ENCODE measurements at regions not wholly inside any gene's neighbourhood (a gene's known extent, or its start where the extent isn't known, plus 50 kb on each side); places are given as distances from the start of the nearest gene placed in this dataset.

DNA sequence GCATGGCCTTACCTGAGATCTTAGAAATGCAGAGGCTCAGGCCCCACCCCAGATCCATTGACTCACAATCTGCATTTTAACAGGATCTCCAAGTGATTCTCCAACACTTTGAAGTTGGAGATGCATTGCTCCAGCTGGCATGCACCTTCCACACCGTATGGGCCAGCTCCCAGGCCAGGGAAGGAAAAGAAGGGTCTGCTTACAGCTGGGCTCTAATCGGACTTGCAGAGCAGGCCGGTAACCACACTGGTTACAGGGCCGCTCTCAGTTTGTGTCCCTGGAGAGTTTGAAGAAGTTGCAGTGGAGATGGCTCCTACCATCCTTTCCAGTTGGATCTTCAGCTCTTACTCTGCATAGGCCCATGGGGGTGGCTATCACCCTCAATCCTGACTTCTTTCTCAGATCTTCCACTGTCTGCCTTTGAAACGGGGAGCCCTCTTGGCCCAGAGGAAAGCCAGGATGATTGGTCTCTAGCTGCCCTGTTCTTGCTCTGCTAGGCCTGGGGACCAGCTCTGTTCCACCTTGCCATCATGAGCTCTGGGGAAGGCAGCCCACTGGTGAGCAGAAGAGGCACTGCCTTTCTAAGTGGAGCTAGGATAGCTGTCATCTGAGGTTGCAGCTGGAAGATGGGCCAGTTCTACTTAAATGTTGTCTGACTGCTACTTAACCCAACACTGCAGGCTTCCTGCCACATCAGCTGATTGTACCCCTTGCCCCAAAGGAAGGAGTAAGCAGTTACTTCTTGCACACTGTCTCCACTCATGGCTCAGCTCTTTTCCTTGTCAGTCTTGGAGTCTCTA is 105.6 kb upstream of the NAV2 start:
- H3K9me3 Mint-ChIP-seq = peaks cover 0 to 22% (median 9%) of the 10 kb centered on the region in 8 donors
- no peaks in the 10 kb centered on the region for H3K4me1 Mint-ChIP-seq
- no peak overlapping the region for H3K4me3 Mint-ChIP-seq
- H3K4me3 ChIP-seq (ENCODE audit: low read length in 2 of 2) = no peak overlapping the region
- no peak overlapping the region for H3K27ac ChIP-seq (ENCODE audit: low read depth, low read length)
- no peaks in the 10 kb centered on the region for H3K36me3 Mint-ChIP-seq
- H3K9me3 ChIP-seq (ENCODE audit: control insufficient read depth in 1 of 2, low read length in 2 of 2) = no peaks in the 10 kb centered on the region
- intact Hi-C loops (cut with micrococcal nuclease) = no loop called here
- H3K27me3 ChIP-seq (ENCODE audit: insufficient read depth, low read length) = no peaks in the 10 kb centered on the region
- CTCF ChIA-PET (ENCODE audit: partially characterized antibody) = interaction anchor here (1.4 to 1.8 kb wide), 2 partner anchors 42 to 135 kb away, joined by 4 read pairs; no protein-coding TSS in a partner anchor
- no peaks in the 10 kb centered on the region for H3K36me3 ChIP-seq (ENCODE audit: insufficient read depth, low read length)
- POLR2A ChIA-PET (ENCODE audit: partially characterized antibody) = no interaction called here
- peaks cover 6 to 14% of the 10 kb centered on the region in 2 donors for H3K27me3 Mint-ChIP-seq
- H3K4me1 ChIP-seq (ENCODE audit: insufficient read depth, low read length) = no peaks in the 10 kb centered on the region
- no peak for DNase-seq
- no peak overlapping the region for H3K27ac Mint-ChIP-seq

DNA sequence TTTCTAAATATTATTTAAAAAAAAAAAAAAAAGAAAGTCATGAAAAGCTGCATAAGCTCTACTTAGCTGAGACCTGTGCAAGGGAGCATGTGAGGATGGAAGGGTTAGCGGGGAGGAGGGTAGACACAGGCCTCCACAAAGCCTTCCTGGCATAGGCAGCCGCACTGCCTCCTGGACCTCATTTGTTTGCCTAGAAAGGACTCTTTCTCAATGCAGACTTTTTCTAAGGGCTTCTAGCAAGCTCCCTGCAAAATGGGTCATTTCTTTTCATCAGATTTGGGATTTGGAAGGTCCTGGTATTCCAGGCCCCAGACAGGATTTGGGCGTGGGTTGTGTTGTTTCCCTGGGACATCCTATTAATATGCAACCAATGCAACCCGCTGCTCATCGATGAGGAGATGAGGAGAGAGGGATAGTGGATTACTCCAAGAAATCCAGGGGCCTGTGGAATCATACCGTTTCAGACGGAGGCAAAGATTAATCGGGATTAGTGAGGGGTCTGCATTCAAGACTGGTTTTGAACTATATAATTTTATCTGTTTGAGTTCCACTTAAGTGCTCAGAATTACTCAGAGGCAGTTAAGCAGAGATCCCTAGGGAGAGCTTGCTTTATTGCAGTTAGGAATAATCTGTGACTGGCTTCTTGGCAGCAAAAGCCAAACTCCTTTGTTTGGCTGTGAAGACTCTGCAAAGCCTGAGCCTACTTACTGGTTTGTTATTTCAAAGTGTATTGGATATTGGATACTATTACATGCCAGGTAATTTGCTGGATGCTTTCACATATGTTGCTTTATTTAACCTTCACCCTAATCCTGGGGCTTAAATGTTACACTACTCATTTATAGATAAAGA is 106.9 kb upstream of the NAV2 start:
- ChIA-PET POLR2A (ENCODE audit: partially characterized antibody) (no interaction called here), CTCF (ENCODE audit: partially characterized antibody) (interaction anchor here (1.4 kb wide), 2 partner anchors 12 to 41 kb away, joined by 3 to 4 read pairs; no protein-coding TSS in a partner anchor)

DNA sequence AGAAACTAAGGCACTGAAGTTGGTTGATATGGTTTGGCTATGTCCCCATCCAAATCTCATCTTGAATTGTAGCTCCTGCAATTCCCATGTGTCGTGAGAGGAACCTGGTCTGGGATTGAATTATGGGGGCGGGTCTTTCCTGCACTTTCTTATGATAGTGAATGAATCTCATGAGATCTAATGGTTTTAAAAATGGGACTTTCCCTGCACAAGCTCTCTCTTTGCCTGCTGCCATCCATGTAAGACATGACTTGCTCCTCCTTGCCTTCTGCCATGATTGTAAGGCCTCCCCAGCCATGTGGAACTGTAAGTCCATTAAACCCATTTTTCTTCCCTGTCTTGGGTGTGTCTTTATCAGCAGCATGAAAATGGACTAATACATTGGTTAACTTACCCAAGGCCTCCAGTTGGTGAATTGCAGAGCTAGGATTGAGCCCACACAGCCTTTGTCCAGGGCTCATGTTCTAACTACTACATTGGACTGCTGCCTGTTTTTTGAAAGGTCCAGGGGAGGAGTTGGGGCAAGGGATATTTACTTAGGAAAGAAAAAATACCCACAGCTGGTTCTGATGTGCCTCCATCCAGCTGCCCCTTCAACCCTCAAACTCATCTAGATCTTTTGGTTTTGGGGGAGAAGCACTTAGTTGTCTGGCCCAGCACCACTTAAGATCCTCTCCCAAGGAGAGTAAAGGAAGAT is 107.8 kb upstream of the NAV2 start:
- peaks cover 0 to 10% (median 3%) of the 10 kb centered on the region in 8 donors for H3K9me3 Mint-ChIP-seq
- intact Hi-C loops (cut with micrococcal nuclease) = no loop called here
- ChIA-PET POLR2A (ENCODE audit: partially characterized antibody) (no interaction called here), CTCF (ENCODE audit: partially characterized antibody) (interaction anchor here (1.4 kb wide), 1 partner anchor 11 kb away, joined by 3 read pairs; no protein-coding TSS in a partner anchor)
- H3K4me3 Mint-ChIP-seq = no peak overlapping the region
- no peak overlapping the region for H3K27ac ChIP-seq (ENCODE audit: low read depth, low read length)
- H3K27me3 Mint-ChIP-seq = peaks cover under 1 to 10% of the 10 kb centered on the region in 2 donors
- no peak overlapping the region for H3K4me3 ChIP-seq (ENCODE audit: low read length in 2 of 2)
- no peak overlapping the region for H3K27ac Mint-ChIP-seq
- H3K36me3 Mint-ChIP-seq = no peaks in the 10 kb centered on the region
- H3K4me1 Mint-ChIP-seq = no peaks in the 10 kb centered on the region
- no peaks in the 10 kb centered on the region for H3K36me3 ChIP-seq (ENCODE audit: insufficient read depth, low read length)
- no peaks in the 10 kb centered on the region for H3K4me1 ChIP-seq (ENCODE audit: insufficient read depth, low read length)
- no peaks in the 10 kb centered on the region for H3K27me3 ChIP-seq (ENCODE audit: insufficient read depth, low read length)
- DNase-seq = no peak
- no peaks in the 10 kb centered on the region for H3K9me3 ChIP-seq (ENCODE audit: control insufficient read depth in 1 of 2, low read length in 2 of 2)

More for the DNA sequence above, 106.9 kb upstream of the NAV2 start:
- no peak overlapping the region for H3K4me3 ChIP-seq (ENCODE audit: low read length in 2 of 2)
- no peak overlapping the region for H3K27ac ChIP-seq (ENCODE audit: low read depth, low read length)
- Mint-ChIP-seq H3K27ac (no peak overlapping the region), H3K27me3 (peaks cover 2 to 14% of the 10 kb centered on the region in 2 donors), H3K4me1 (no peaks in the 10 kb centered on the region), H3K36me3 (no peaks in the 10 kb centered on the region), H3K9me3 (peaks cover 0 to 12% (median 6%) of the 10 kb centered on the region in 8 donors), H3K4me3 (no peak overlapping the region)
- intact Hi-C loops (cut with micrococcal nuclease) = no loop called here
- H3K9me3 ChIP-seq (ENCODE audit: control insufficient read depth in 1 of 2, low read length in 2 of 2) = no peaks in the 10 kb centered on the region
- DNase-seq = no peak
- no peaks in the 10 kb centered on the region for H3K27me3 ChIP-seq (ENCODE audit: insufficient read depth, low read length)
- H3K4me1 ChIP-seq (ENCODE audit: insufficient read depth, low read length) = no peaks in the 10 kb centered on the region
- no peaks in the 10 kb centered on the region for H3K36me3 ChIP-seq (ENCODE audit: insufficient read depth, low read length)

DNA sequence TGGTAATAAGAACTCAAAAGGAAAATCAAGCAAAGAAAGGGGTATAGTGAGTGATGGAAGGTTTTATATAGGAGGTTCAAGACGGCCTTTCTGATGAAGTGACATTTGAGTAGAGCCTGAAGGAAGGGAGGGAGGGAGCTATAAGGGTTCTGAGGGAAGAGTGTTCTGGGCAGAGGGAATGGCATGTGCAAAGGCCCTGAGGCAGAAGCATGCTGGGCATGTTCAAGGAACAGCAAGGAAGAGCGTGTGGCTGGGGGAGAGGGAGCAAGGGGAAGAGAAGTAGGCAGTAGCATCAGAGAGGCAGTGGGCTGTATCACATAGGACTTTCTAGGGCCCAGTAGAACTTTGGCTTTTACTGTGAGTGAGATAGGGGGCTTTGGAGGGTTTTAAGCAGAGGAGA is 108.9 kb upstream of the NAV2 start:
- Mint-ChIP-seq H3K27me3 (peaks cover 2 to 12% of the 10 kb centered on the region in 2 donors), H3K27ac (no peak overlapping the region), H3K9me3 (peaks cover 0 to 10% (median 3%) of the 10 kb centered on the region in 8 donors), H3K4me3 (no peak overlapping the region), H3K4me1 (no peaks in the 10 kb centered on the region), H3K36me3 (no peaks in the 10 kb centered on the region)
- Histone ChIP-seq H3K9me3 (ENCODE audit: control insufficient read depth in 1 of 2, low read length in 2 of 2) (no peaks in the 10 kb centered on the region), H3K27ac (ENCODE audit: low read depth, low read length) (no peak overlapping the region), H3K4me3 (ENCODE audit: low read length in 2 of 2) (no peak overlapping the region), H3K36me3 (ENCODE audit: insufficient read depth, low read length) (no peaks in the 10 kb centered on the region), H3K27me3 (ENCODE audit: insufficient read depth, low read length) (no peaks in the 10 kb centered on the region), H3K4me1 (ENCODE audit: insufficient read depth, low read length) (no peaks in the 10 kb centered on the region)
- CTCF ChIA-PET (ENCODE audit: partially characterized antibody) = no interaction called here
- DNase-seq = no peak
- intact Hi-C loops (cut with micrococcal nuclease) = no loop called here
- POLR2A ChIA-PET (ENCODE audit: partially characterized antibody) = no interaction called here

DNA sequence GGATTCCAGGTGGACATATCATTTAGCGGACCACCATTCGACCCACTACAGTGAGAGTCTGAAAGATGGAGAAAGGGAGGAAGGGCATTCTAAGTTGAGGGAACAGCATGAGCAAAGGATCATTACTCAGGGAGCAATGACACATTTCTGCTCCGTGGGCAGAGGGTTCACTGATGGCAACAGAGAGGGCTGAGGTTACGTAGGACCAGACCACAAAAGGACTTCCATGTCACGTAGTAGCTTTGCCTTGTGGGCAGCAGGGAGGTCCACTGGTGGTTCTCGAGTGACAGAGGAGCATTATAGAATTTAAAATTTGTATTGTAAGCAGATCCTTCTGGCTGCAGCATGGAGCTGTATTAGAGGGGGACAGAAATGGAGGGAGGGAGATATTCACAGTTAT is 109.7 kb upstream of the NAV2 start:
- CTCF ChIA-PET (ENCODE audit: partially characterized antibody) = no interaction called here
- Histone ChIP-seq H3K36me3 (ENCODE audit: insufficient read depth, low read length) (no peaks in the 10 kb centered on the region), H3K27me3 (ENCODE audit: insufficient read depth, low read length) (no peaks in the 10 kb centered on the region), H3K4me3 (ENCODE audit: low read length in 2 of 2) (no peak overlapping the region), H3K4me1 (ENCODE audit: insufficient read depth, low read length) (no peaks in the 10 kb centered on the region), H3K9me3 (ENCODE audit: control insufficient read depth in 1 of 2, low read length in 2 of 2) (no peaks in the 10 kb centered on the region), H3K27ac (ENCODE audit: low read depth, low read length) (no peak overlapping the region)
- Mint-ChIP-seq H3K4me1 (no peaks in the 10 kb centered on the region), H3K4me3 (no peak overlapping the region), H3K27me3 (peaks cover 2 to 12% of the 10 kb centered on the region in 2 donors), H3K36me3 (no peaks in the 10 kb centered on the region), H3K9me3 (peaks cover 0 to 10% (median 3%) of the 10 kb centered on the region in 8 donors), H3K27ac (no peak overlapping the region)
- intact Hi-C loops (cut with micrococcal nuclease) = no loop called here
- no peak for DNase-seq
- POLR2A ChIA-PET (ENCODE audit: partially characterized antibody) = no interaction called here

DNA sequence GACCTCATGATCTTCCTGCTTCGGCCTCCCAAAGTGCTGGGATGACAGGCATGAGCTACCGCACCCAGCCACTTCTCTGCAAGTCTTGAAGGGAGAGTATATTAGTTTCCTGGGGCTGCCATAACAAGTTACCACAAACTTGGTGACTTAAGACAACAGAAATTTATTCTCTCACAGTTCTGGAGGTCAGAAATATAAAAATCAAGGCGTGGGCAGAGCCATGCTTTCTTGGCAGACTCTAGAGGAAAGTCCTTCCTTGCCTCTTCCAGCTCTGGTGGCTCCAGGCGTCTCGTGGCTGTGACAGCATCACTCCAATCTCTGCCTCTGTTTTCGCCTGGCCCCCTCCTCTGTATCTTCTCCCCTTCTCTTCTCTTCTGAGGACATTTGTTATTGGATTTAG is 110.2 kb upstream of the NAV2 start:
- Histone ChIP-seq H3K27ac (ENCODE audit: low read depth, low read length) (no peak overlapping the region), H3K36me3 (ENCODE audit: insufficient read depth, low read length) (no peaks in the 10 kb centered on the region), H3K27me3 (ENCODE audit: insufficient read depth, low read length) (no peaks in the 10 kb centered on the region), H3K4me1 (ENCODE audit: insufficient read depth, low read length) (no peaks in the 10 kb centered on the region), H3K4me3 (ENCODE audit: low read length in 2 of 2) (no peak overlapping the region), H3K9me3 (ENCODE audit: control insufficient read depth in 1 of 2, low read length in 2 of 2) (no peaks in the 10 kb centered on the region)
- intact Hi-C loops (cut with micrococcal nuclease) = no loop called here
- Mint-ChIP-seq H3K36me3 (no peaks in the 10 kb centered on the region), H3K4me3 (no peak overlapping the region), H3K9me3 (peaks cover 0 to 10% (median 3%) of the 10 kb centered on the region in 8 donors), H3K27ac (no peak overlapping the region), H3K27me3 (peaks cover 2 to 12% of the 10 kb centered on the region in 2 donors), H3K4me1 (no peaks in the 10 kb centered on the region)
- no peak for DNase-seq
- ChIA-PET CTCF (ENCODE audit: partially characterized antibody) (no interaction called here), POLR2A (ENCODE audit: partially characterized antibody) (no interaction called here)

DNA sequence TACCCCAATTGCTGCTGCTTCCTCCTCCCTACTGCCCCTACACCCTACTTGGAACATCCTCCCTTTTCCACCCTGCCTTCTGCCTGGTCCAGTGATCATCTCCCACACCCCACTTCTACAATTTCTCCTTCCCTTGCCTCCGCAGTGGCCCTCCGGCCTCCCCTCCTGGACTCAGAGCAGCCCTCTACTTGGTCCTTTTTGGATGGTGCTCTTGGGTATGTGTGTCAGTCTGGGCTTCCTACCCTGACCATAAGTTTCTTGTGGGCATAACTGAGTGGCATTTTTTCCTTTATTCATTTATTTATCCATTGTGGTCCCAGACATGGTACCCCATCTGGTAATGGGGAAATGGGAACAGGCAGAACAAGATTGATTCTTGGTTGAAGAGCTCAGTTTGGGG is 111.4 kb upstream of the NAV2 start:
- peaks cover 2 to 12% of the 10 kb centered on the region in 2 donors for H3K27me3 Mint-ChIP-seq
- intact Hi-C loops (cut with micrococcal nuclease) = no loop called here
- Histone ChIP-seq H3K36me3 (ENCODE audit: insufficient read depth, low read length) (no peaks in the 10 kb centered on the region), H3K9me3 (ENCODE audit: control insufficient read depth in 1 of 2, low read length in 2 of 2) (no peaks in the 10 kb centered on the region), H3K4me1 (ENCODE audit: insufficient read depth, low read length) (no peaks in the 10 kb centered on the region), H3K27me3 (ENCODE audit: insufficient read depth, low read length) (no peaks in the 10 kb centered on the region), H3K27ac (ENCODE audit: low read depth, low read length) (no peak overlapping the region), H3K4me3 (ENCODE audit: low read length in 2 of 2) (no peak overlapping the region)
- ChIA-PET CTCF (ENCODE audit: partially characterized antibody) (interaction anchor here (1.3 kb wide), 1 partner anchor 40 kb away, joined by 3 read pairs; no protein-coding TSS in a partner anchor), POLR2A (ENCODE audit: partially characterized antibody) (no interaction called here)
- no peak for DNase-seq
- H3K4me3 Mint-ChIP-seq = no peak overlapping the region
- no peak overlapping the region for H3K27ac Mint-ChIP-seq
- H3K9me3 Mint-ChIP-seq = peaks cover 0 to 10% (median 3%) of the 10 kb centered on the region in 8 donors
- no peaks in the 10 kb centered on the region for H3K36me3 Mint-ChIP-seq
- H3K4me1 Mint-ChIP-seq = no peaks in the 10 kb centered on the region
